ENCODE measurements at regions not wholly inside any gene's neighbourhood (a gene's known extent, or its start where the extent isn't known, plus 50 kb on each side); places are given as distances from the start of the nearest gene placed in this dataset.
"Not testable (repeated sequence)": the region's sequence is repeated elsewhere in the genome, so short reads cannot be mapped to it uniquely, and the experiment has no call there.

DNA sequence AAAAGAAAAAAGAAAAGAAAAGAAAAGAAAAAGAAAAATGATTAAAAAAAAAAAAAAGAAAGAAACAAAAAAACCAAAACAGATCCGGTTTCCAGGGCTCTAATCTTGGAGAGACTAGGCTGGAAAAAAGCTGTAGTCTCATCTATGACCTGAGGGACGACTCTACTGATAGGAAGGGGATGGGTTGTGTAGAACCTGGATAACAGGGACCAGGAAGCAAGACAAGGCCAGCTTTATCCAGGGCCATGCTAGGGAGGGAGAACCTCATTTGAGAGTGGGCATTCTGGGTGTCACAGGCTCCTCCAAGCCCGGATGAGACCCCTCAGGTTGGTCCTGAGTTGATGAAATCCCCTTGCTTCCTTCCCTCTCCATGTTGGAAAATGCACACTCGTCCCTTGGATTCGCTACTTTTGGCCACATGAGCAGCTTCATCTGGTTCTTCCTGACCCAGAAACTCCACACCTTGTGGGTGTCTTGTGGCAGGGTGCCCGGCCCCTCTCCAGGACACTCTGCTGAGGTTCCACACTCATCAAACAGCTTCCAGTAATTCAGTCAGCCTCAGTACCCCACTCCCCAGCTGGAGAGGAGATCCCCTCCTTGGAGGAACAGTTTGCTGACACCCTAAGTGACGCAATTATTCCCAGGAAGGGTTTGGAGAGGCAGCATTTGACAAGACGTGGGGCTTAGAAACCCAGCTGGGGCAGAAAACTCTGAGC is 71.1 kb upstream of the LHFPL2 start:
- peaks cover 5 to 14% of the 10 kb centered on the region in 2 donors for H3K4me1 ChIP-seq
- DNase-seq (ENCODE audit: low spot score in 2 of 2) = no peak

DNA sequence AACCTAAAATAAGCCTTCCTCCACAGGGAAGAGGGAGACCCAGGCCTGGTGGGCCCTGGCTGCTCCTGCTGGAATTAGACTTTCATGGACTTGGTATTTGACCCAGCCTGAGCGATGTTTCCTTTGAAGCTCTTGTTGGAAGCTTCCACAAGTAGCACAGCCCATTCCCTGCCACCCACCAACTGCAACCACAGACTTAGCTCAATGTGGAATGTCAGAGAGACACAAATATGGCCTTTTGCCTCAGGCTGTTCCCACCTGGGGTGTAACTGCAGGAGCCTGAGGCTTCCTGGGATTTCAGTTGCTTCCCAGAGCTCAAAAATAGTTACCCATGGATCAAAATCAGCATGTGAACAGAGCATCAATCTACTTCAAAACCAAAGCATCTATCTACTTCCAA is 70.3 kb upstream of the LHFPL2 start:
- TF ChIP-seq CTCF (IDR thresholded peaks at IDR 0.05) = no peak
- no peak overlapping the region for H3K4me3 ChIP-seq
- no peaks in the 10 kb centered on the region for H3K27me3 ChIP-seq
- no peaks in the 10 kb centered on the region for H3K36me3 ChIP-seq
- intact Hi-C loops (cut with DNase I) = no loop called here
- no peak for DNase-seq (ENCODE audit: low spot score in 2 of 2)
- H3K9me3 ChIP-seq = no peaks in the 10 kb centered on the region
- peaks cover 5 to 14% of the 10 kb centered on the region in 2 donors for H3K4me1 ChIP-seq
- H3K27ac ChIP-seq = no peak overlapping the region

More for the DNA sequence above, 71.1 kb upstream of the LHFPL2 start:
- H3K36me3 ChIP-seq = no peaks in the 10 kb centered on the region
- no peak overlapping the region for H3K27ac ChIP-seq
- intact Hi-C loops (cut with DNase I) = no loop called here
- H3K27me3 ChIP-seq = no peaks in the 10 kb centered on the region
- no peaks in the 10 kb centered on the region for H3K9me3 ChIP-seq
- no peak overlapping the region for H3K4me3 ChIP-seq
- no peak for TF ChIP-seq CTCF (IDR thresholded peaks at IDR 0.05)

GRCh38 chr5:78717674-78718584 is 69.4 kb upstream of the LHFPL2 start:
- no peak for TF ChIP-seq CTCF (IDR thresholded peaks at IDR 0.05)
- Histone ChIP-seq H3K36me3 (no peaks in the 10 kb centered on the region), H3K27ac (no peak overlapping the region), H3K4me1 (peaks cover 5 to 14% of the 10 kb centered on the region in 2 donors), H3K4me3 (no peak overlapping the region), H3K27me3 (no peaks in the 10 kb centered on the region), H3K9me3 (no peaks in the 10 kb centered on the region)
- no peak for DNase-seq (ENCODE audit: low spot score in 2 of 2)
- intact Hi-C loops (cut with DNase I) = no loop called here

- Histone ChIP-seq H3K36me3 (no peaks in the 10 kb centered on the region), H3K27me3 (no peaks in the 10 kb centered on the region), H3K4me3 (no peak overlapping the region), H3K27ac (no peak overlapping the region), H3K4me1 (peaks cover 5 to 11% of the 10 kb centered on the region in 2 donors), H3K9me3 (no peaks in the 10 kb centered on the region)
- DNase-seq (ENCODE audit: low spot score in 2 of 2) = no peak
- TF ChIP-seq CTCF (IDR thresholded peaks at IDR 0.05) = no peak
- intact Hi-C loops (cut with DNase I) = no loop called here
Measured at GRCh38 chr5:78716206-78716605, 67.6 kb upstream of the LHFPL2 start.

DNA sequence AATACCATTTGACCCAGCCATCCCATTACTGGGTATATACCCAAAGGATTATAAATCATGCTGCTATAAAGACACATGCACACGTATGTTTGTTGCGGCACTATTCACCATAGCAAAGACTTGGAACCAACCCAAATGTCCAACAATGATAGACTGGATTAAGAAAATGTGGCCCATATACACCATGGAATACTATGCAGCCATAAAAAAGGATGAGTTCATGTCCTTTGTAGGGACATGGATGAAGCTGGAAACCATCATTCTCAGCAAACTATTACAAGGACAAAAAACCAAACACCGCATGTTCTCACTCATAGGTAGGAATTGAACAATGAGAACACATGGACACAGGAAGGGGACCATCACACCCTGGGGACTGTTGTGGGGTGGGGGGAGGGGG is 66.8 kb upstream of the LHFPL2 start:
- DNase-seq (ENCODE audit: low spot score in 2 of 2); intact Hi-C loops (cut with DNase I); H3K4me1 ChIP-seq; H3K27ac ChIP-seq; H3K4me3 ChIP-seq; H3K9me3 ChIP-seq; H3K27me3 ChIP-seq; H3K36me3 ChIP-seq: not testable (repeated sequence)

DNA sequence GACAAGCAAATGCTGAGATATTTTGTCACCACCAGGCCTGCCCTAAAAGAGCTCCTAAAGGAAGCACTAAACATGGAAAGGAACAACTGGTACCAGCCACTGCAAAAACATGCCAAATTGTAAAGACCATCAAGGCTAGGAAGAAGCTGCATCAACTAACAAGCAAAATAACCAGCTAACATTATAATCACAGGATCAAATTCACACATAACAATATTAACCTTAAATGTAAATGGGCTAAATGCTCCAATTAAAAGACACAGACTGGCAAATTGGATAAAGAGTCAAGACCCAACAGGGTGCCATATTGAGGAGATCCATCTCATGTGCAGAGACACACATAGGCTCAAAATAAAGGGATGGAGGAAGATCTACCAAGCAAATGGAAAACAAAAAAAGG is 63.1 kb upstream of the LHFPL2 start:
- intact Hi-C loops (cut with DNase I); H3K9me3 ChIP-seq; H3K27me3 ChIP-seq; H3K27ac ChIP-seq; DNase-seq (ENCODE audit: low spot score in 2 of 2); H3K36me3 ChIP-seq; H3K4me1 ChIP-seq; H3K4me3 ChIP-seq: not testable (repeated sequence)

- H3K36me3 ChIP-seq; H3K4me1 ChIP-seq; DNase-seq (ENCODE audit: low spot score in 2 of 2); H3K9me3 ChIP-seq; H3K4me3 ChIP-seq; H3K27ac ChIP-seq; H3K27me3 ChIP-seq; intact Hi-C loops (cut with DNase I): not testable (repeated sequence)
Measured at GRCh38 chr5:78709729-78710430, 61.3 kb upstream of the LHFPL2 start.

All from ascending aorta (tissue), 2 donors.